ENCODE measurements at regions not wholly inside any gene's neighbourhood (a gene's known extent, or its start where the extent isn't known, plus 50 kb on each side); places are given as distances from the start of the nearest gene placed in this dataset.

- TF ChIP-seq, protein P1, sequence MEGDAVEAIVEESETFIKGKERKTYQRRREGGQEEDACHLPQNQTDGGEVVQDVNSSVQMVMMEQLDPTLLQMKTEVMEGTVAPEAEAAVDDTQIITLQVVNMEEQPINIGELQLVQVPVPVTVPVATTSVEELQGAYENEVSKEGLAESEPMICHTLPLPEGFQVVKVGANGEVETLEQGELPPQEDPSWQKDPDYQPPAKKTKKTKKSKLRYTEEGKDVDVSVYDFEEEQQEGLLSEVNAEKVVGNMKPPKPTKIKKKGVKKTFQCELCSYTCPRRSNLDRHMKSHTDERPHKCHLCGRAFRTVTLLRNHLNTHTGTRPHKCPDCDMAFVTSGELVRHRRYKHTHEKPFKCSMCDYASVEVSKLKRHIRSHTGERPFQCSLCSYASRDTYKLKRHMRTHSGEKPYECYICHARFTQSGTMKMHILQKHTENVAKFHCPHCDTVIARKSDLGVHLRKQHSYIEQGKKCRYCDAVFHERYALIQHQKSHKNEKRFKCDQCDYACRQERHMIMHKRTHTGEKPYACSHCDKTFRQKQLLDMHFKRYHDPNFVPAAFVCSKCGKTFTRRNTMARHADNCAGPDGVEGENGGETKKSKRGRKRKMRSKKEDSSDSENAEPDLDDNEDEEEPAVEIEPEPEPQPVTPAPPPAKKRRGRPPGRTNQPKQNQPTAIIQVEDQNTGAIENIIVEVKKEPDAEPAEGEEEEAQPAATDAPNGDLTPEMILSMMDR (IDR thresholded peaks at IDR 0.05): no peak
- no peak for TF ChIP-seq POLR2AphosphoS5 (IDR thresholded peaks at IDR 0.05)
These were observed 299.0 kb upstream of the MSX2 start for GRCh38 chr5:174425271-174425963.

All from suprapubic skin (tissue), 3 donors.